ENCODE measurements at regions not wholly inside any gene's neighbourhood (a gene's known extent, or its start where the extent isn't known, plus 50 kb on each side); places are given as distances from the start of the nearest gene placed in this dataset.

DNA sequence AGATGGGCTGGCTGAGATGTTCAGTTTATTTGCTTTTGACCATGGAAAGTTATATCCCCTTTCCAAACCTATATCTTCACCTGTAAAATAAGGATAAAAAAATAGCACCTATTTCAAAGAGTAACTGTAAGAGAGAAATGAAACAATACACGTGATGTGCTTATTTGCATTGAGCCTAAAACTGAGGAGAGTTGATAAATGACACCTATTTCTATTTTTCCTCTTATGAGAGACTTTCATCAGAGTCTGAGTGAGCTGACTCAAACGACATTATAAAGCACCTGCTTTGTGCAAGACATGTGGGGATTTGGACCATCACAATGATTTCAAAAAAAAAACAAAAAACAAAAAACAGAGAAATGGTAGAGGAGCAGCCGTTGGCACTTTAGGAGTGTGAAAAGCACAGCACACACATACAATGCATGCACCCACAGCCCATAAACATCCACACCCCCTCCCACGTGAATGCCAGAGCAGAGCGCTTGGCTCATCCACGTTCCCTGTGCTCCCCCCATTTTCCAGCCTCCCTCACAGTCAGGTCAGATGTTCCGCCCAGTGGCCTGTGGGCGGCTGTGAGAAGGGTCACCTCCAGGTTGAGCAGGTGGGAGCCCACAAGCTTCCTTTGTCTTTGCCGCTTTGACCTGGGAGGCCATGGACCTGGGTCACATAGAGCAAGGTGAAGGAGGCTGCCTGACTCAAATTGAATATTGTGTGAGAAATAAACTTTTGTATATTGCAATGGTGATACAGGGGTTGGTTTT lies 253.2 kb upstream of the ZNF32 start:
- H3K9me3 Mint-ChIP-seq, result no peaks in the 10 kb centered on the region

DNA sequence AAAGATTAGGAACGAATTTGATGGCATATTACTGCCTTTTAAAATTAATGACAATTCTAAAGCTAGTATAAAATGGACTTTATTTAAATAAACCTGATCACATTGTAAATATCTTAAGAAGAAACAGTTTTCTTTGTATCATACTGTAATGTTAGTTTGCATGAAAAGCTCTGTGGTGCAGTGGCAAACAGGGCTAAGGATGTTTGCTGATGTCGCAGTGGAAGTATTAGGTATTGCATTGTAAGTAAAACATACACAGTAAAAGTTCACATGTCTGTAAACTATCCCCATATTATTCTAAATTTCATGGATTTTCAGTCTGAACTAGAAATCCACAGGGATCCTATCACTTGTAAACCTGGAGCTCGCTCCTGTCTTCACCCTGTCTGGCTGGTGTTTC lies 252.6 kb upstream of the ZNF32 start:
- DNase-seq (no peak), ATAC-seq (ENCODE audit: low read depth in 2 of 2) (no peak)
- peaks cover 6 to 9% (median 8%) of the 10 kb centered on the region in 3 donors for H3K27me3 Mint-ChIP-seq
- H3K9me3 Mint-ChIP-seq, result peaks cover 0 to 4% (median 0%) of the 10 kb centered on the region in 7 donors
- no peaks in the 10 kb centered on the region for H3K4me1 Mint-ChIP-seq
- no peak overlapping the region for H3K4me3 Mint-ChIP-seq
- no peaks in the 10 kb centered on the region for H3K36me3 Mint-ChIP-seq
- H3K27ac Mint-ChIP-seq, result no peak overlapping the region

More for the DNA sequence above, 253.2 kb upstream of the ZNF32 start:
- no peak overlapping the region for H3K27ac Mint-ChIP-seq
- no peak overlapping the region for H3K4me3 Mint-ChIP-seq
- DNase-seq, result no peak
- peaks cover 6 to 10% (median 10%) of the 10 kb centered on the region in 3 donors for H3K27me3 Mint-ChIP-seq
- no peaks in the 10 kb centered on the region for H3K4me1 Mint-ChIP-seq
- no peaks in the 10 kb centered on the region for H3K36me3 Mint-ChIP-seq
- ATAC-seq (ENCODE audit: low read depth in 2 of 2), result no peak

- Mint-ChIP-seq H3K36me3 (no peaks in the 10 kb centered on the region), H3K9me3 (peaks cover 0 to 7% (median 0%) of the 10 kb centered on the region in 7 donors), H3K4me3 (no peak overlapping the region), H3K27ac (no peak overlapping the region), H3K27me3 (peaks cover 5 to 6% (median 6%) of the 10 kb centered on the region in 3 donors), H3K4me1 (no peaks in the 10 kb centered on the region)
- no peak for DNase-seq
- ATAC-seq (ENCODE audit: low read depth in 2 of 2), result no peak
These were observed 251.9 kb upstream of the ZNF32 start for GRCh38 chr10:43900571-43900970.

GRCh38 chr10:43899224-43899959 lies 250.7 kb upstream of the ZNF32 start:
- peaks cover 0 to 6% (median 5%) of the 10 kb centered on the region in 3 donors for H3K27me3 Mint-ChIP-seq
- DNase-seq (no peak), ATAC-seq (ENCODE audit: low read depth in 2 of 2) (no peak)
- H3K27ac Mint-ChIP-seq, result no peak overlapping the region
- no peaks in the 10 kb centered on the region for H3K36me3 Mint-ChIP-seq
- H3K4me3 Mint-ChIP-seq, result no peak overlapping the region
- no peaks in the 10 kb centered on the region for H3K4me1 Mint-ChIP-seq
- peaks cover 0 to 11% (median 0%) of the 10 kb centered on the region in 7 donors for H3K9me3 Mint-ChIP-seq

DNA sequence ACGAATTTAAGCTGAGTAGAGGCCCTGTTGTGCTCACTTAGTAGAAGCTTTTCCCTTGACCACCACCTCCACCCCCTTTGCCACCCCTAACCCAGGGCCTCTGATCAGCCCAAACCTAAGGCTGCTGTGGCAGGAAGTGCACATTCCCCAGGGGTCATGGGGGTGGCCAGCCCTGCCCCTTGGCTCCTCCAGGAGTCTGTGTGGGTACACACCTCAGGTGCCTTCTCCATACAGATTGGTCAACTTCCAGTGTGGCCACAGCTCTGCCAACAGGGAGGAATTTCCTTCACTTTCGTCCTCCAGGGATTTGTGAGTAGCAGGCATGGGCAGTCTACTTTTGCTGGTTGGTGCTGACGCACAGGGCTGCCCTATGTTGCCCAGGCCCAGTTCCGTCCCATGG lies 249.9 kb upstream of the ZNF32 start:
- H3K4me3 Mint-ChIP-seq, result no peak overlapping the region
- H3K9me3 Mint-ChIP-seq, result peaks cover 0 to 13% (median 0%) of the 10 kb centered on the region in 7 donors
- no peaks in the 10 kb centered on the region for H3K4me1 Mint-ChIP-seq
- no peak for DNase-seq
- no peak for ATAC-seq (ENCODE audit: low read depth in 2 of 2)
- no peak overlapping the region for H3K27ac Mint-ChIP-seq
- peaks cover 0 to 6% (median 5%) of the 10 kb centered on the region in 3 donors for H3K27me3 Mint-ChIP-seq
- H3K36me3 Mint-ChIP-seq, result no peaks in the 10 kb centered on the region

DNA sequence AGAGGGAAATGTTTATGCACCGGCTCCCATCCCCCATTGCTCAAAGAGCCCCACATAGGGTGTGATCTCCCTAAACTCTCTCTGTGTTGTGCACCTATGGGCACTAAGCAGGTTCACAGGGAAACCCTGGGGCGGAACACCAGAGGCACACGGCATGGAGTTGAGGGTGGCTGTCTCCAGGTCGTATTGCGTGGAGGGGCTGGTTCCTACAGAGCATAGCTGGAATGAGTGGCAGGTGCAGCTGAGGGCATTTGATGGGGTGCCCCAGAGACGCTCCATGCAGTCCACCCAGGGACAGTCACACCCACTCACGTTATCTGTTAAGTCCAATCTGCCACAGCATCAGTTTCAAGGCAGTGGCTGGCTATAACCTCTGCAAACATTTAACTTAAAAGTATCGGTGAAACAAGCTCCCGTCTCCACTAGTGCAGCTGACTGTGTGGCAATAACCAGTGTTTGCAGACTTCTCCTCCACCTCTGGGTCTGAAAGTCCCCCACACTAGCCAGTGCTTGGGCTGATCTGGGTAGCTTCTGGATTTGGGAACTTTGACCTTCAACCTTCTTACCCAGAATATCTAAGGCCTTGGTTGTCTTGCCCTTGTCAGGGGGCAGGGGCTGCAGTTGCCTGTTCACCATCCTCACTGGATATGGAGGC lies 249.2 kb upstream of the ZNF32 start:
- Mint-ChIP-seq H3K4me1 (no peaks in the 10 kb centered on the region), H3K27ac (no peak overlapping the region), H3K27me3 (peaks cover 0 to 6% (median 4%) of the 10 kb centered on the region in 3 donors), H3K36me3 (no peaks in the 10 kb centered on the region), H3K4me3 (no peak overlapping the region), H3K9me3 (peaks cover 0 to 13% (median 0%) of the 10 kb centered on the region in 7 donors)
- ATAC-seq (ENCODE audit: low read depth in 2 of 2), result no peak
- no peak for DNase-seq

DNA sequence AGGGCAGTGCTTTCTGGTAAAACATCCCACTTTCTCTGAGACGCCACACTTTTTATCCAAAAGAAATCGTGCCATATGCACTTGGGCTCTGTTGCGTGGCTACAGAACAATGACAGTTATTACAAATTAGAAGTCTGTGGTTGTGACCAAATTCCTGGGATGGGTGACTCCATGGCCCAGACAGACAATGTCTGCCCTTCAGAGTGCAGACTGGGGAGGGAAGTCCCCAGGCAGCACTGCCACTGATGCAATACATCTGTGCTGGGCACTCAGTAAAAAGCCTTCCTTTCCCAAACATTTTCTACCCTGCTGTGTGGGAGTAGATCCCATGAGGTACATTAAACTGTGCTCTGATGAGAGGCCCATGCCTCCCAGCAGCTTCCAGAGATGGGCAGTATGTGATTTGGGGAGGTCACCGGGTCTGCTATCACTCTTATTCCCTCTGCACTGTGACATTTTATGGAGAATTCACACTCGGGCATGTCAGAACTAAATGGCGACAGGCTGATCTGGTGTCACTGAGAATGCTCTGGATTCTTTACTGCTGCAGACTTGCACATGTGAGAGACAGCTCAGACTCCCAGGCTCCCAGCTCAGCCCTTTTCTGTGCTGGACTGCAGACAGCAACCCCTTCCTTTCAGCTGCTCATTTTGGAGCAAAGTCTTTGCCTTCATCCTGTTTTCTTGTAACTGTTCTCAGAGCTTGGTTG lies 243.5 kb upstream of the ZNF32 start:
- Mint-ChIP-seq H3K36me3 (no peaks in the 10 kb centered on the region), H3K27me3 (peaks cover 0 to 4% (median 0%) of the 10 kb centered on the region in 3 donors), H3K9me3 (peaks cover 0 to 13% (median 0%) of the 10 kb centered on the region in 7 donors), H3K4me1 (no peaks in the 10 kb centered on the region), H3K4me3 (no peak overlapping the region), H3K27ac (no peak overlapping the region)
- DNase-seq (no peak), ATAC-seq (ENCODE audit: low read depth in 2 of 2) (no peak)

DNA sequence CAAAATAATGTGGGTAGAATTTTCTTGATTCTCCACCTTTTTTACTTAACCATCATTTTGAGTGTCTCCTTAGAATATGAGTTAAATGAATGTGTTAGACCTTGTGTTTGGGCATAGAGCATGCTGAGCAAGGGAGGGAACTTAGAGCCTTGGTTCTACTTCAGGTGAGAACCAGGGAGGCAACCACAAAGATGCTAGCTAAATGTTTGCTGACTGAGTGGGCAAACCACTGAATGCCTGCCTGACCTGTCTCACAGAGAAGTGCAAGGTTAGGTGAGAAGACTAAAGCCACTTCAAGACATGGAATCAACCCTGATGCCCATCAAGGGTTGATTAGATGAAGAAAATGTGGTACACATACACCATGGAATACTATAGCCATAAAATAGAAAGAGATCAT lies 242.6 kb upstream of the ZNF32 start:
- Mint-ChIP-seq H3K27me3 (peaks cover 0 to 4% (median 0%) of the 10 kb centered on the region in 3 donors), H3K4me3 (no peak overlapping the region), H3K4me1 (no peaks in the 10 kb centered on the region), H3K9me3 (peaks cover 0 to 9% (median 0%) of the 10 kb centered on the region in 7 donors), H3K27ac (no peak overlapping the region), H3K36me3 (no peaks in the 10 kb centered on the region)
- DNase-seq (no peak), ATAC-seq (ENCODE audit: low read depth in 2 of 2) (no peak)

GRCh38 chr10:43890124-43890523 lies 241.4 kb upstream of the ZNF32 start:
- Mint-ChIP-seq H3K9me3 (peaks cover 0 to 4% (median 0%) of the 10 kb centered on the region in 7 donors), H3K4me3 (no peak overlapping the region), H3K27ac (no peak overlapping the region), H3K36me3 (no peaks in the 10 kb centered on the region), H3K4me1 (no peaks in the 10 kb centered on the region), H3K27me3 (peaks cover 0 to 4% (median 0%) of the 10 kb centered on the region in 3 donors)
- ATAC-seq (ENCODE audit: low read depth in 2 of 2) (no peak), DNase-seq (no peak)

- DNase-seq (no peak), ATAC-seq (ENCODE audit: low read depth in 2 of 2) (no peak)
- Mint-ChIP-seq H3K36me3 (no peaks in the 10 kb centered on the region), H3K9me3 (no peaks in the 10 kb centered on the region), H3K4me1 (no peaks in the 10 kb centered on the region), H3K27me3 (peaks cover 0 to 4% (median 0%) of the 10 kb centered on the region in 3 donors), H3K27ac (no peak overlapping the region), H3K4me3 (no peak overlapping the region)
These were observed 239.9 kb upstream of the ZNF32 start for GRCh38 chr10:43888586-43888985.

GRCh38 chr10:43885842-43886241 lies 237.2 kb upstream of the ZNF32 start:
- Mint-ChIP-seq H3K4me1 (no peaks in the 10 kb centered on the region), H3K9me3 (no peaks in the 10 kb centered on the region), H3K27me3 (no peaks in the 10 kb centered on the region), H3K36me3 (no peaks in the 10 kb centered on the region), H3K4me3 (no peak overlapping the region), H3K27ac (no peak overlapping the region)
- no peak for ATAC-seq (ENCODE audit: low read depth in 2 of 2)
- no peak for DNase-seq

- H3K4me1 Mint-ChIP-seq, result no peaks in the 10 kb centered on the region
- ATAC-seq (ENCODE audit: low read depth in 2 of 2), result no peak
- no peaks in the 10 kb centered on the region for H3K36me3 Mint-ChIP-seq
- DNase-seq, result no peak
- no peak overlapping the region for H3K27ac Mint-ChIP-seq
- no peaks in the 10 kb centered on the region for H3K9me3 Mint-ChIP-seq
- no peaks in the 10 kb centered on the region for H3K27me3 Mint-ChIP-seq
- no peak overlapping the region for H3K4me3 Mint-ChIP-seq
These were observed 236.6 kb upstream of the ZNF32 start for GRCh38 chr10:43885252-43885651.

- H3K36me3 Mint-ChIP-seq, result no peaks in the 10 kb centered on the region
- no peaks in the 10 kb centered on the region for H3K4me1 Mint-ChIP-seq
- no peak overlapping the region for H3K27ac Mint-ChIP-seq
- H3K4me3 Mint-ChIP-seq, result no peak overlapping the region
- DNase-seq (no peak), ATAC-seq (ENCODE audit: low read depth in 2 of 2) (no peak)
- no peaks in the 10 kb centered on the region for H3K9me3 Mint-ChIP-seq
- peaks cover 0 to under 1% (median 0%) of the 10 kb centered on the region in 3 donors for H3K27me3 Mint-ChIP-seq
These were observed 235.9 kb upstream of the ZNF32 start for GRCh38 chr10:43884501-43885105.
